GM19035 (cell line): ENCODE measurements at regions not wholly inside any gene's neighbourhood (a gene's known extent, or its start where the extent isn't known, plus 50 kb on each side); places are given as distances from the start of the nearest gene placed in this dataset.
"Not testable (repeated sequence)": the region's sequence is repeated elsewhere in the genome, so short reads cannot be mapped to it uniquely, and the experiment has no call there.

Source experiments
- ATAC-seq: cut with Tn5 transposase; IDR thresholded peaks from one replicate; pipeline ENCODE4 v1.9.1; 2021; ENCODE audit not compliant: unreplicated experiment

DNA sequence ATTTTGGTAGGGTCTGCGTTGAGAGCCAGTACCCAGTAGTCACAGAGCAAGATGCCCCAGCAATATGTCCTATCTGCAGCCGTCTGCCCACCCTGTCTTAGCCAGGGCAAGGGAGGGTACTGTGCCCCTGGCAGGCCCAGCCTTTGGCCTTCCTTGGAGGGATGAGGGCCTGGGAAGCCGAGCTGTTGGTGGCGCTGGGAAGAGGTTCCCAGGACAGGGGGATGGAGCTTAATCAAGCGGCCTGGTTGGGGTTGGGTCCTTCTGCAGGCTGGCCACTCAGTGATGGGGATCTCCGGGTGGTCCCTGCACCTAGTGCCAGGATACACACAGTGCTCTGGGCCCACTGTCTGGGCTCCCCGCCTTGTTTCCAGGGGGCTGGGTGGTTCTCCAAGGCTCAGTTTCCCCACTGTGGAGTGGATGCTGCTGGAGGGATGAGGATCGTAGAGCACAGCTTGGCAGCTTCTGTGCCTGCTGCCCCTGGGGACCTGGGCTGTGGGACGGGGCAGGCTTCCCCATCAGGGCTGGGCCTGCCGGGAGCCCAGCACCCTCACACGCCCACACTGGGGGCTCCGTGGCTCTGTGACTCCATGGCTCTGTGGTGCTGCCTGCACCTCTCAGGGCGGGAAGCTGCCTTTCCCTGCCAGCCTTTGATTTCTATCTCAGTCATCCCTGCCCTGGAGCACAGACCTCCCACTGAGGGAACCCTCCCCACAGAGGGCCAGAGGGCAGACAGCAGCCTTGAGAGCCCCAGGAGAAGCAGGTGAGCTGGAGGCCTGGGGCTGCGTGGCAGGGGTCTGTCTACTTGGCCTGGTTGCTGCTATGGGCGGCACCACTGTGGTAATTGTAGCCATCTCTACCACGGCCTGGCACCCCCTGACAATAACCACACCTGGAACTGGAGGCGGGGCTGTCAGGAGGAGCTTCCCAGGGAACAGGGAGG, 357.0 kb downstream of the TMEM121 start:
- no peak for ATAC-seq

DNA sequence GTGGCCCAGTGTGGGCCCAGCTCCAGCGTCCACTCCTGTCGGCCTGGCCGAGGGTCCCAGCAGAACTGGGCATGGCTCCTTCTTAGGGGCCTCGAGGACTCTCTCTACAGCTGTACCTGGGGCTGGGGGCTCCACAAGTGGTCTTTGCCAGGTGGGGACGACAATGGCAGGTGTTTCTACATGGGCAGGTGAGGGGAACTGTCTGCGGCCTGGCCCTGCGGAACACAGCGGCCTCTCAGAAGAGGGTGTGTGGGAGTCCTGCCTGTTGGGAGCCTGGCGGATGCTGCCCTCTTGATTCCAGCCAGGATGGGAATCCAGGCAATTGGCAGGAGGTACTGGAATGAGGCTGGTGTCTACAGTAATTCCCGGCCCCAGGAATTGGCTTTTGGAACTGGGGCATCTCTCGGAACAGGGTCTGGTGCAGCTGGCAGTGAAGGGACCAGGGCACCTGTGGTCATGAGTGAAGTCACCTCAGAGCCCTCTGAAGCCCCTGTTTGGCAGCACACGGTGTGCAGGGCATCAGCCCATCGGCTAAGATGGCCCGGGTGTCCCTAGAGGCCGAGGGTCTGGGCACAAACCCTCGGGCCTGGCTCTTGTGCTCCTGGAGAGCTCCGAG, 357.9 kb downstream of the TMEM121 start:
- ATAC-seq: not testable (repeated sequence)

DNA sequence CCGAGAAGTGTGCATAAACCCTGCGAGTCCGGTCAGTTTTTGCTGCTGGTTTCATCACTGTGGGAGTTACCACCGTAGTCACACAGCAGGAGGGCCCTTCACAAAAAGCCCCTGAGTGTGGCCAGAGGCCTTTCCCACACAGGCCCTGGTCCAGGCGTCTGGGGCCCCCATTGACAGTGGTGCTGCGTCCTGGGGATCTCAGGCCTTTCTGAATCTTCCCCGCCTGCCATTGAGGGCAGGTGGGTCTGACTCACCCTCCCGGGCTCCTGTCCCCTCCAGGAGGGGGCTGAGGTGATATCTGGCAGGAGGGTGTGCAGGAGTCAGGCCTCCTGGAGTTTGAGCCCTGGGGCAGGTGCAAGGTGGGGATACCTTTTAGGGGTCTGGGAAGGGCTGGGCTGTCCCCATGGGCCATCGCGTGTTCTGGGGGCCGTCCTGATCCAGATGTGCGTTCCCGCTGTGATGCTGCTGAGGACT, 358.5 kb downstream of the TMEM121 start:
- ATAC-seq: no peak

DNA sequence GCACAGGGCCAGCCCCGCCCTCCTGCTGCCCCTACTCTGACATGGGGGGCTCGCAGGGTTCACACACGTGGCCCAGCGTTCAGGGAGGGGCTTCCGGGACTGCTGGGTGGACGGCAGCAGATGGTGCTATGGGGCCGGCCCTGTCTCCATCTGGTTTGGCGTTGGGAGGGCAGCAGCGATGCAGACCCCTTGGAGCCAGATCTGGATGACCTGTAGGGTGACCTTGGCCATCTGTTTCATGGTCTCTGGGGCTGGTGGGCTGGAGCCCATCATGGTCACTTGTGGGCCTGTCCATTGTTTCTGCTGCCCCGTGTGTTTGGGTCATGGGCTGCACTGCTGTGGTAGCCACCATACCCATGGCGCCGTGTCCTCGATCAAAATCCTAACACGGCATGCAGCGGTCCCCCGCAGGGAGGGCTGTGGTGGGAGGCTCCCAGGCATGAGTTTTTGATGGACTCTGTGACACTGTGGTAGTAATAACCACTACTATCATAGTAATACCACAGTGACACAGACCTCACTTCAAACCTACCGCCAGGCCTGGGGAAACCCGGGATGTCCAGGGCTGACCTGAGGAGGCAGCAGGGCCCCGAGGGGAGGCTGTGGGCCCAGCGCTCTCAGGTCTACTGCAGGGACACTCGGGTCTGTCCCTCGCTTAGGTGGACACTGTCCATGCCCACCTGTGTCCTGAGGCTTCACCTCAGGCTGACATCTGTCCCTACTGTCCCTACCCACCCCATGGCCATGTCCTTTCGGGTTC, 359.4 kb downstream of the TMEM121 start:
- no peak for ATAC-seq

DNA sequence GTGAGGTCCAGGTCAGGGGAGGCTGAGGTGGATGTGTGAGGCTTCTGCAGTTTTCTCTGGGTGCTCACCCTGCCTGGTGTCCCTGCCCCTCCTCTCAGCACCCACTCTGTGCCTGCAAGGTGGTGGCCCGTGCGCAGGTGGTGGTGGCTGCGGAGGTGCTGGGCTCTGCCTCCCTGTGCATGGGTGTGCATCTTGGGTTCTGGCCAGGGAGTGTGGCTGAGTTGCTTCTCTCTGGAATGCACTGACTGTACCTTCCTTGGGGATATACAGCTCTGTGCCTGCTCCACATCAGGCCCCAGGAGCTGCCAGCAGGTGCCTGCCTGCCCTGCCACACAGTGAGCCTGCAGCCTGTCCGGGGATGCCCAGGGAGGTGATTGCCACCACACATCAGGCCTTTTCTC, 360.4 kb downstream of the TMEM121 start:
- ATAC-seq: not testable (repeated sequence)

DNA sequence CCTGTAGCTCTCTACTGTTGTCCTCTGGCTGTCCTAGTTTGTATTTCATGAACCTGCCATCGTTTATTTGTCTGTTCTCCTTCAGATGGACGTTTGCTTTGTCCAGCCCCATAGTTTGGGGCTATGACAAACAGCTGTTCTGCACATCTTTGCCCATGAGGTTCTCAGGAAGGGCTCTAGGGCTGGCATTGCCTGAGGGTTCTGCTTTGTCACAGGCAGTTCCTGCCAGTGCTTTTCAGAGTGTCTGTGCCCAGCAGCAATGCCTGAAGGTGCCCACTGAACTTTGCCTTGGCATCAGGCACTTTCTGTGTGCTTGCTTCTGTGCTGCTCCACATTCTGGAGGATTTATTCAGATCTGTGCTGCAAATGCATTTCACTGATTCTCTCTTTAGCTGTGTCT, 361.3 kb downstream of the TMEM121 start:
- no peak for ATAC-seq

DNA sequence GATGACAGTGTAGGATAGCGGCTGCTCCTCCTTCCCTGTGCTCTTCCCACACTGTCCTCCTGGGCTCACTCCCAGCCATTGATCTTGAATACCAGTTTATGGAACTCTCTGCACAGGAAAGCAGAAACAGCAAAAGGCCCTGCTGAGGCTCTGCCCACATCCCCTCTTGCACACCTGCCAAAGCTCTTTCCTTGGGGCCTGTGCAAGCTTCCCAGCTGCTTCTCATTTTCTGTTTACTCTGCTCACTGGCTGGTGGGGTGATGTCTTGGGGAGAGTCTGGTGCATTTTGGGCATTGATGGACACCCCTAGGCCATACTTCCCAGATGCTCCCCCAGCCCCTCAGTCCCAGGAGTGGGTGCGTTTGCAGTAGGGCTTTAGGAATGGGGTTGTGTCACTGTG, 361.8 kb downstream of the TMEM121 start:
- no peak for ATAC-seq

DNA sequence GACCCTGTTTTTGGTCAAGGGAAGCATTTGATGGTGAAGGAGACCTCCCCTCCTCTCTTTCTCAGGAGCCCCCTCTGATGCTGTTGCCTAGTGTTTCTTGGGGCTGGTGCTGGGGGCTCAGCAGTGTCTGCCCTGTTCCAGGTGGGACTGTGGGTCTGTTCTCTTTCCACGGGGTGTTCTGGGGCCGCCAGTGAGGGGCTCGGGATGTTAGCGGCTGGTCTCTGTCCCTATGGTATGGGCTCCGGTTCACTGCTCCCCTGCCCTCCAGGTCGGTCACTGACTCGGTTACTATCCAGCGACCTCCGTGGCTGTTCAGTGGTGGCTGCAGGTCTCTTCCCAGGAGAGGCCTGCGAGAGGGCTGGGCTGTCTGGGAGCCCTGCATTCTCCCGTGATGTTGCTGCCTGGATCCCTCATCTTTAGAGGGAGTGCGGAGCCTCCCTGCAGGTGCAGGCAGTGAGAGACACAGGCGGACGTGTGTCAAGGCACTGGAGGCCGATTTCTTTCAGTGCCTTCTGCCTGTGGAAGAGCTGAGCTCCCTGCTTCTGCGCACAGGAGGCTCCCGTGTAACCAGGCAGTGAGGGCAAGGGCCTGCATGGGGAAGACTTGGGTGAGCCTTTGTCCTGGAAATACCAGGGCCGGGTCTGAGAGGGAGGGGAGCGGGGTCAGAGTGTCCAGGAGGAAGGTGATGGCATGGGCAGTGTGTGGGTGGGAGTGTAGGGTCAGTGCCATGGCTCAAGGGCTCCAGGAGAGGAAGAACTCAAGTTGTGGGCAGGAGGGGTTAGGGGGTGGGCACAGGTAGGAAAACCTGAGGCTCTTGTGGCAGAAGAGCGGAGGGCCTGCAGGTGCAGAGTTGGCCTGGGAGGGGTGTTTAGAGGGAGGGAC, 362.6 kb downstream of the TMEM121 start:
- no peak for ATAC-seq

DNA sequence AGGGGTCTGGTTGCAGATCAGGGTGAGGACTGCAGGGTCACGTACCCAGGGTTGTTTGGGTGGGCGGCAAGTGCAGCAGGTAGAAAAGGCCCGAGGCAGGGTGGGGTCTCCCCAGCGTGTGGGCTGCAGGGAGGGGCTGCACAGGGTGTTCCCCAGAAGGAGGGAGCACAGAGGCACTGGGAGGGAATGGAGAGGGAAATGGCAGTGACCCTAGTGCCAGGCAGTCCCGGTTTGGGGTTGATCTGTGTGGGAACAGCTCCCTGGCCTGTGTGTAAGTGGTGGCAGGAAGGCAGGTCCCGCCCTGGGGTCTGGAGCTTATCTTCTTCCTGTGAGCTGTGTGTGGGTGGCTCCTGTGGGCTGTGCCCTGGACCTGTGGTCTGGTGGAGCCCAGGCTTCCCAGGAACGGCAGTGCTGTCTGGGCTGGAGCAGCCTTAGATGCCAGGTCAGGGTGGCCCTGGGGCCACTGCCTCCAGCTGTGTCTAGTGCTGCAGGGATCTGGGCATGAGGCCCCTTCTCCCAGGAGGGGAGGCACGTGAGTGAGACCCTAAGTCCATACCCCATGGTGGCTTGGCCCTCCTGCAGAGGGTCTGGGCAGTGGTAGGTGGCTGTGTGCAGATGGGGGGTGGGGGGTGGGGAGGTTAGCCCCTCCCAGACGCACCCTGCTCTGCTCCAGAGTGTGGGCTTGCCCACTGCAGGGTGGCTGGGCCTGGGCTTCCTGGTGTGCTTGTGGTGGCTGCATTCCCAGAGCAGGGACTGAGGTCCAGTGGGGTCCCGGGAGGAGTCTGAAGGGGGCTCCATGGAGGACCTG, 363.5 kb downstream of the TMEM121 start:
- ATAC-seq: no peak

DNA sequence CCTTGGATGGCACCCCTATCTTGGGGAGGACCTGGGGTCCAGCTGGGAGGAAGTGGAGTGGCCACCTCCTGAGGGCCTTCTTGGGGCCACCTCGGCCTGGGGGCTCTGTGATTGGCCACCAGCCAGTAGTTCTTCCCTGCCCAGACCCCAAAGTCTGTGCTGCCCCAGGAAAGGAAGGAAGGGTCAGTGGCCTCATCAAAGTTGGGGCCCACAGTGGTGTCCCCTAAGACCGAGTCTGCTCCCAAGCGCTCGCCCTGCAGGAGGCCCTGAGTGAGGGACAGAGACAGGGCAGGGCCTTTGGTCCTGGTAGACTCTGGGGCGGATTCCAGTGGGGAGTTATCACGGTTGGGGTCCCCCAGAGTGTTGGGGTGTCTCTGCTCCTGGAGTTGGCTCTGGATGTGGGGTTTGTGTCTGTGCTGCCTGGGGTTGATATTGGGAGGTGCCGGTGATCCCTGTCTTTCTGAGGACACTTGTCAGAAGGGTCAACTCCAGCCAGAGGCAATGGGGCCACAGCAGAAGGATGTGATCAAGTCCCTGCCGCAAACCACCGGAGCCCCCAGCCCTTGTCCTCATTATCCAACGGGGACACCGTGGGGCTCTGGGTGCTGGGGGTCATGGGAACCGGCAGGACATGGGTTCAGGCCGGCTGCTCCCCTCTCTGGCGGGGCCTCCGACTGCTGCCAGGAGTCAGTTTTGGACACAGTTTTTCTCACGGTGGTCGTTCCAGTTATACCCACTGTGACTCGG, 364.3 kb downstream of the TMEM121 start:
- ATAC-seq: no peak

DNA sequence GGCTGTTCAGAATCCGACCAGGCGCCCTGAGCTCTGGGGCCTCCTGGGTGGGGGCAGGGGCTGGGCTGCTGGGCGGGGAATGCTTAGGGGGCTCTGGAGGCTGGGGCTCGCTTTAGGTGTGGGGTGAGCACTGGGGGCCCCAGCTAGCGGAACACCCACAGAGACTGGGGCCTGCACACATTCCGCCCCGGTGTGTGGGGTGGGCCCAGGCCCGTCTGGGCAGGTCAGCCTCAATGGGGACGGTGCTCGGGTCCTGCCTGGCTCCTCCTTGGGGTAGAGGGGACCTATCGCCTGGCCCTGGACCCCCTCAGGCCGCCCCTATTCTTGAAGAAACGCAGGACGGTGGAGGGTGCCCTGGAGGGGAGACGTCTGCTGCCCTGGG, 364.8 kb downstream of the TMEM121 start:
- ATAC-seq: no peak

DNA sequence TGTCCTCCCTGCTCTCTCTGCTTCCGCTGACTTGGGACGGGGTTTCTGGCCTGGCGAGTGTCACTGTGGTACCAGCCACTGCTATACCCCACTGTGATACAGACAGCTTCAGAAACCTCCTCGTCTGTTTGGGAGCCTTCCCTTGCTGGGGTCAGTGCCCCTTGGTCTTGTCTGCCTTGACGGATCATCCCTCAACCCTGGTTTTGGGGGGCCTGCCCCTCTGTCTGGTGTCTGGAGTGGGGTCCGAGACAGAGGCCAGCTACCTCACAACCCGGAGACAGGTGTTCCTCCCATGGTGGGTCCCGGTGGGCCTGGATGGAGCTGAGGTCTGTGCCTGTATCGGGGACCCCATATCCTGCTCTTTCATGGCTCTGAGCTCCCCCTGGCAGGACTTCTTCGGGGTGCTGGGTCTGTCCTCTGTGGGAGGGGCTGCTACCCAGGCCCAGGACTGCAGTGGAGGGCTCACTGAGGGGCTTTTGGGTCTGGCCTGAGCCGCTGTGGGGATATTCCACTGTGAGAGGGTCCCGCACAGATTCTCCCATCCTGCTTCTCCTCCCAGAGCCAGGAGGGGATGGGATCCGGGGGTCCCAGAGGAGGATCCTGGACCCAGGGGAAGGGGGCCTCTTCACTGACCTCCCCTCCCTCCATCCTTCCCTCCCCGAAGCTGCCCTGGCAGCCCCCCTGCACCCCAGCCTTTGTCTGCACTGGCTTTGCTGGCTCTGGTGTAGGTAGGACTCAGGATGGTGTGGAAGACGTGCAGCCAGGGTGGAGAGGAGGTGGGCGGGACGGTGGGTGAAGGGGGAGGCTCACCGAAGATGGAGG, 365.5 kb downstream of the TMEM121 start:
- no peak for ATAC-seq

DNA sequence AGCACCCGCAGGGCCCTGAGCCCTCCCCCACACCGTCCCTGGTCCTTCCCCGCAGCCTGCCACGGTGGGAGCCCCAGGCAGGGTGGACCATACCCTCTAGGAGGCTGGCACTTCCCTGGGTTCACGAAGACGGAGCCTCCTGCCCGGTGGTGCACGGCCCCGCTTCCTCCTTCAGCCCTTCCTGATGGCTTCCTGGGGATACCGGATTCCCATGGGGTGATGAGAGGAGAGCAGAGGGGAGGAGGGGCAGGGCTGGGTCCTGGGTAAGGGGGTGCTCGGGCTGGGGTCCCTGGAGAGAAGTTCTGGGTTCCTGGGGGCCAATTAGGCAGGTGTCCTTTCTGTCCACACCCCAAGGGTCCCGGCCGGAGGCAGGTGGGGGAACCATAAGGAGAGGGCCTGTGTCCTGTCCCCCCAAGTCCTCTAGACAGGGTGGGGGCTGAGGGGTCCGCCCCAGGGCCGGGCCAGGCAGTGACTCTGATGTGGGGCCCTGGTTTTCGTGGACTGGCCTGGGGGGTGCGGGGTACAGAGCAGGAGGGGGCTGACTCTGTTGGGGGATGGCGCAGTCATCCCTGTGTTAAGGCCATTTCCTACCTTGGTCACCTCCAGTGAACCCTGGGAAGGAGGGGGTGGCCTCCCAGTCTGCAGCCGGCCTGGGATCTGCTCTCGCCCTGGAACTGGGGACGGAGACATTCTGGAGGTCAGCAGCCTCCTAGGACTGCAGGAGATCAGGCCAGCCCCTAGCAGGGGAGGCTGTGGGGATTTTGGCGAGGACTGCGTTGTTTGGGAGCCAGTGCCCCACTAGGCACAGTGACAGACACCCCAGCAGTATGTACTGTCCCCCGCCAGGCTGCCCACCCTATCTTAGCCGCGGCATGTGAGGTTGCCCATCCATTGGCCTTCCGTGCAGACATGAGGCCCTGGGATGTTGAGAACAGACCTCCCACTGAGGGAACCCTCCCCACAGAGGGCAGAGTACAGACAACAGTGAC, 366.4 kb downstream of the TMEM121 start:
- ATAC-seq: not testable (repeated sequence)

DNA sequence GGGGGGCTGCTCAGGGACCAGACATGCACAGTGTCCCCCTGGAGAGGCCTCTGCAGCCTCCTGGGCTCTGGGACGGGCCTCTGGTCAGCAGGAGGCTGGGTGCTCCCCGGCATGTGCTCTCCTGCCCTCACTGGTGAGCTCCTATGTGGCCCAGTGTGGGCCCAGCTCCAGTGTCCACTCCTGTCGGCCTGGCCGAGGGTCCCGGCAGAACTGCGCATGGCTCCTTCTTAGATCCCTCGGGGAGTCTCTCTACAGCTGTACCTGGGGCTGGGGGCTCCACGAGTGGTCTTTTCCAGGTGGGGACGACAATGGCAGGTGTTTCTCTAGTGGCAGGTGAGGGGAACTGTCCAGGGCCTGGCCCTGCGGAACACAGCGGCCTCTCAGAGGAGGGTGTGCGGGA, 367.3 kb downstream of the TMEM121 start:
- not testable (repeated sequence) for ATAC-seq

DNA sequence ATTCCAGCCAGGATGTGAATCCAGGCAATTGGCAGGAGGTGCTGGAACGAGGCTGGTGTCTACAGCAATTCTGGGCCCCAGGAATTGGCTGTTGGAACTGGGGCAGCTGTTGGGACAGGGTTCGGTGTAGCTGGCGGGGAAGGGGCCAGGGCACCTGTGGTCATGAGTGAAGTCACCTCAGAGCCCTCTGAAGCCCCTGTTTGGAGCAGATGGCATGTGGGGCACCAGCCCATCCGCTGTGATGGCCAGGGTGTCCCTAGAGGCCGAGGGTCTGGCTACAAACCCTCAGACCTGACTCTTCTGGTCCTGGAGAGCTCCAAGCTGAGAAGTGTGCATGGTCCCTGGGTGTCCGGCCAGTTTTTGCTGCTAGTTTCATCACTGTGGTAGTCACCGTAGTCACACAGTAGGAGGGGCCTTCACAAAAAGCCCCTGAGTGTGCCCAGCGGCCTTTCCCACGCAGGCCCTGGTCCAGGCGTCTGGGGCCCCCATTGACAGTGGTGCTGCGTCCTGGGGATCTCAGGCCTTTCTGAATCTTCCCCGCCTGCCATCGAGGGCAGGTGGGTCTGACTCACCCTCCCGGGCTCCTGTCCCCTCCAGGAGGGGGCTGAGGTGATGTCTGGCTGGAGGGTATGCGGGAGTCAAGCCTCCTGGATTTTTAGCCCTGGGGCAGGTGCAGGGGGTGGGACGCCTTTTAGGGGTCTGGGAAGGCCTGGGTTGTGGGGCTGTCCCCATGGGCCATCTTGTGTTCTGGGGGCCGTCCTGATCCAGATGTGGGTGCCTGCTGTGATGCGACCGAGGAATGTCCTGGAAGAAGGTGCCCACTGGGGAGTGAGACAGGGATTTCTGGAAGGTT, 368.0 kb downstream of the TMEM121 start:
- ATAC-seq: no peak
